NCI-H774 (cell line): ENCODE measurements at regions not wholly inside any gene's neighbourhood (a gene's known extent, or its start where the extent isn't known, plus 50 kb on each side); places are given as distances from the start of the nearest gene placed in this dataset.
"Not testable (repeated sequence)": the region's sequence is repeated elsewhere in the genome, so short reads cannot be mapped to it uniquely, and the experiment has no call there.

Experiments
- DNase-seq: peaks from one replicate; lab custom pipeline; 2025; lab: John Stamatoyannopoulos, UW

DNA sequence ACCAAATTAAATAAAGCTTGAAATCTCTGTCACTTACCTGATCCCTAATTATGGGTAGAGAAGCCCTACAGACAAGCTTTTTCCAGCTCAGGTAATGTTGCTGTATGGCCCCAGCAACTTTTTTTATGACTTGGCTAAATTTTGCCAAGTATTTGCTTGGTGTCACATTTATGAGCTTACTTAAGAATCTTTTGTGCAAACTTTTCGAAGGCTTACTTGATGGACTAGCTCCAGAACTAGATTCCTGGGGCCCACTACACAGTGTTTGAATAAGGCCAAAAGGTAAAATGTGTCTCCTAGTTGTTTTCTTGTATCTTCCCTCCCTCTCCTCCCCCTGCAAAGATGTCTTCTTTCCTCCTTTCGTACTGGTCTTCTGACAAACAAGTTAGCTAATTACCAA lies 257.9 kb downstream of the OSR1 start:
- no peak for DNase-seq

DNA sequence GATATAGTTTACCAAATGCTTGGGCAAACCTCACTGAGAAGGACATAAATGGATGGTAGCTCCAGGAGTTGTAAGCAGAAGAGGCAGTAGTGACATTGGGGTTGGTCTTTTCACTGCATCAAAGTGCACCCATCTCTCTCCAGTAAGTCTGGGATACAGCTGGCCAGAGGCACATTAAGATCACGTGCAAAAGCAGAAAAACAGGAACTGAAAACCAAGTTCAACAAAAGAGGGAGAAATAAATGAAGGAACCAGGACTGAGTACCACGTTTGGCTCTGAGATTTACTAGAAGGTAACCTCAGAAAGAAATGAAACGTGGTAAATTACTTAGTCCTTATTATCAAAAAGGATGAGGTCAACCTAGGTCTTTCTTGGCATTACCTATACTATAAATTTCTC lies 259.2 kb downstream of the OSR1 start:
- no peak for DNase-seq

DNA sequence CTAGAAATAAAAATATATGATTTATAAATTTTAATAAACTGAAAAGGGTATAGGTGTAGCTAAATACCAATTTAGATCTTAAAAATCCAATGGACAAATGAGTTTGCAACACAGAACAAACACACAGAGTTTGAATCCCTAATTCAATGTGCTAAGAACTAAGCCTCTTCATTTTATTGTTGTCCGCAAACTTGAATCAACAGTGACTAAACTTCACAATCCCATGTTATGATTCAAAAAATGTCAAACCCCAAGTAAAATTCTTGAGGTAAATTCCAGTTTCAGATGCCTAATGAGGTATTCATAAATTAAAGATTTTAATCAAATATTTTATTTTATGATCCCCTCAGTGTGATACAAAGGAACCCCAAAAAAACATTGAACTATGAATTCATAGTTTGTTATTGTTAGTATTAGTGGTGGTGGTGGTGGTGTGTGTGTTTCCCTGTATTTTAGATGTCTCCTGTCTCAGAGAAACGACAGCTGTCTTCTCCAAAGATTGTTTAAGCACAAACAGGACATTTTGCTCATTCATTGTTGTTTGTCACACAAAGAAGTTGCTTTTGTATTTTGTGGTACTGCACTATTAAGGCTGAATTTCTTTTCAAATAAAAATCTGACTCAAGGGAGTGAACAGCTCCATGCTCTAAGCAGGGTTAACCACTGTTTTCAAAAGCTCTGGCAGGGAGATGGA lies 259.8 kb downstream of the OSR1 start:
- DNase-seq: no peak

DNA sequence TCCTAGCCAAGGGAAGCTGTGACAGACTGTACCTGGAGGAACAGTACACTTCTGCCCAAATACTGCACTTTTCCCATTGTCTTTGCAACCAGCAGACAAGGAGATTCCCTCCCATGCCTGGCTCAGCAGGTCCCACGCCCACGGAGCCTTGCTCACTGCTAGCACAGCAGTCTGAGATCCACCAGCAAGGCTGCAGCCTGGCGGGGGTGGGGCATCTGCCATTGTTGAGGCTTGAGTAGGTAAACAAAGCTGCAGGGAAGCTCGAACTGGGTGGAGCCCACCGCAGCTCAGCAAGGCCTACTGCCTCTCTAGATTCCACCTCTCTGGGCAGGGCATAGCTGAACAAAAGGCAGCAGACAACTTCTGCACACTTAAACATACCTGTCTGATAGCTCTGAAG lies 268.9 kb downstream of the OSR1 start:
- DNase-seq: not testable (repeated sequence)

DNA sequence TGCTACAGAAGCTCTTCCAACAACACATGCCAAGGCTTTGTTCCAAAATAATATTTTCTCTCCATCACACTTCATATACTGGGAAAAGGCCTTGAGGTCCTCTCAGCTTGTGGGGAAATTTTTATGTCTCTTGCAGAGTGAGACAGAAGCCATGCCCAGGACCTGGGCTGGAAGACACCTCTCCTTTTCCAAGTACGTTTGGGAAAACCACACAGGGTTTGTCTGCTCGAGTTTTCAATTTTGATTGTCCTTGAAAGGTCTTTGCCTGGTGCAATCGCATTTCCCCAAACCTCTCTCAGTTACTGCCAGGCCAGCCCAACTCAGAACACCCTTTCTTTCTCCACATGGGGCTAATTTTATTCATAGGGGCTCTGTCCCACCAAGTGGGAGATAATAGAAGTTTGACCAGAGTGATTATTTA lies 272.2 kb downstream of the OSR1 start:
- DNase-seq: no peak

DNA sequence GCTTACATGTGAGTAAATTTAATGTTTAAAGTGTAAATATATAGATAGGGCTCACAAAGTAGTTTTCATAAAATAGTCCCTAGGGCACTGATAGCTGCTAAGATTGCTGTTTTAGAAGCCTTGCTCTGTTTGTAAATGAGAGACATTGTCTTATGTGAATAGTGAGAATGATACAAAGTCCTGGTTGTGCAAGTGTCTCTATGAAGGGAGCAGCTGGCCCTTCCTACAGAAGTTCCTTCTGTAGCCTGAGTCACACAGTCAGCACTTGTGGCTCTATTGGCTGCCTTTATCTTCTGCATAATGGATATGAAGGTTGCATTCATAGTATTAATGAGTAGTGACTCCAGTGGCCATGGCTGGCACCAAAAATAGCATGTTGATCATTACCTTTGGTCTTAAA lies 279.7 kb downstream of the OSR1 start:
- DNase-seq: no peak

DNA sequence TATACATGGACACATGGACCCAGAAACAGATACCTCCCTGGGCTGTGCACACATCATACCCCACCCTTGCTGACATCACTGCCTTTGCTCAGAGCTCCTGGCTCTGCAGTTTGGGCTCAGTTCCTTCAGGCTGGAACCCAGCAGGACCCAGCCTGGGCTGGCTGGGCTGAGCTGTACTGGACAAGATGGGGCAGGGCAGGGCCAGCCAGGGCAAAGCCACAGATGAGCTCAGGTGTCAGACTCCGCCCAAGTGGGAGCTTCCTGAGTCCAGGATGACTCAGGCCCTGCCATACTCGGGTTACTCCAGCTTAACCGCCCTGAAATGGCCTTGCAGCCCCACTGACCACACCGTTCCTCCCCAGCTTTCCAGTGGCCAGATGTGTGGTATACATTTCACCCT lies 284.9 kb downstream of the OSR1 start:
- DNase-seq: no peak

DNA sequence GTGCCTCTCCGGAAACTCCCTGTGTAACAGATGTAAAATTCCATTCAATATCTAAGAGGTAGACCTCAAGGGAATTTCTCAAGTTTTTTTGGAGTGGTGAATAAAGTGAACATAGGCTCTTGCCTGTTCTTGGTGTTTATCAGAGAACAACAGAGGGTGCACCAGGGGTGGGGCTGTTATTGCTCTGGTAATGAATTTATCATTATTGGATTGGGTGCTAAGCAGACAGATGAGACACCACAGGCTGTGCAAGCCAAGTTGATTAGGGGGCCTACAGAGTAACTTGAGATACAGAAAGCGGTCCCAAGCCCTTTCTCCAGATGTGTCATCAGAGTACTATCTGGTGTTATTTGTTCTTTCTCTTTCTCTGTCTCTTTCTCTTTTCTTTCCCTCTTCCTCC lies 286.3 kb downstream of the OSR1 start:
- DNase-seq: no peak

DNA sequence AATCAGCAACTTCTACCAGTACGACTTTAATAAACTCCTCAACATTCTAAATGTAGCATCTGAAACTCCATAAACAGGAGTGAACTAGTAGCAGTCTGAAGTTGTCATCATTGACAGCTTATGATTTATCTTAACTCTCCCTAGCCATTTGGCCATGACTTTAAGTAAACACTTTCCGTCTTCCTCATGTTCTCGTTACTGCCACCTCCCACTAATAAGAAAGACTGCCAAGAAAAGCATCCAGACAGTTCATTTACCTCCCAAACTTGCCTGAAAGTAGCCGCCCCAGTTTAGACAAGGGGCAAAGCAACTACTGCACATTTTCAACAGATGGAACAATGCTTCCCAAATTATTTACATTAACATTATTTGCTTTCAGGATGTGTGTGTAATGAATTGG lies 287.5 kb downstream of the OSR1 start:
- DNase-seq: no peak

DNA sequence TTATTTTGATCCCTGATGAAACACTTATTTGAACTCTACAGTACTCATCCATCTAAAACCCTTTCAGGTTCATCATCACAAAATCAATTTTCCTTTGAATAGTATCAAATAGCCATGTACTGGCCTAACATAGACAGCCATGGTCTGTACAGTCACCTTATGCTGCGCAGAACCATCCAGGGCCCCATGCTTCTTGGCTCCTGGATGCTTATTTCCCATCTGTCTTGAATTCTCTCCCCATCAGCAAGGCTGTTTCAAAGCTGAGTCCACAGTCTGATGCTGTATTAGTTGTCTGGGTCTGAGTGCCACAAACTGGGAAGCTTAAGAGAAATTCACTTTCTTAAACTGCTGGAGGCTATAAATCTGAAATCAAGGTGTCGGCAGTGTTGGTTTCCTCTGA lies 290.2 kb downstream of the OSR1 start:
- DNase-seq: no peak

DNA sequence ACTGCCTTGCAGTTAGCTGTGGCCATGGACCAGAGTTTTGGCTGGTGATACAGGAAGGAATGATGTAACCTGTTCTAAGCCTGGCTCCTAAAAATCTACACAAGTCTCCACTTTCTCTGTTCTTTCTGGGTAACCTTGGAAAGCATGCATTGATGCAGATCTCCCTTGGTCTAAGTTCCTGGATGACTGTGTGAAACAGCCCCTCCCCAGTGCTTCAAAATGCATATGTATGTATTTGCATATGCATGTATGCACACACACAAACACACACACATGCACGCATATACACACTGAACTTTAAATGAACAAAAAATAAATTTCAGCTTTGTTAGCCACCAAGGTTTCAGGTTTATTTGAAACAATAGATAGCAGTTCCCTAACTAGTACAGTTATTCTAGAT lies 296.1 kb downstream of the OSR1 start:
- DNase-seq: no peak

DNA sequence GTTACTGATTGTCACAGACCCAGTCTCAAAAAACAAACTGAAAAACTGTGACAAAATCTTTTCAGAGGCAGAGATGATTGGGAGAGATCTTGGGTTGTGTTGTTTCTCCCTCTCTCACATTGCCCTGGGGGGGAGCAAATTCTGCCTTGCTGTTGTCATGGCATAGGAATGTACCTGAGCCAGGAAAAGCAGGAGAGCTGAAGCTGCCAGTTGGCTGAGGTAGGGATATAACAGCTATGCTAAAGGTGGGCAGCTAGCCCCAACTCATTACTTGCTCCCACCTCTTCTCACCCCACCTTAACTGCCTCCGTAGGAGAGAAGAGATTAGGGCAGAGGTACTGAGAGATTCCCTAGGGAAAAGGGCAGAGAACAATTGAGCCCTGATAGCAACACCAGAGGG lies 299.3 kb downstream of the OSR1 start:
- DNase-seq: no peak

DNA sequence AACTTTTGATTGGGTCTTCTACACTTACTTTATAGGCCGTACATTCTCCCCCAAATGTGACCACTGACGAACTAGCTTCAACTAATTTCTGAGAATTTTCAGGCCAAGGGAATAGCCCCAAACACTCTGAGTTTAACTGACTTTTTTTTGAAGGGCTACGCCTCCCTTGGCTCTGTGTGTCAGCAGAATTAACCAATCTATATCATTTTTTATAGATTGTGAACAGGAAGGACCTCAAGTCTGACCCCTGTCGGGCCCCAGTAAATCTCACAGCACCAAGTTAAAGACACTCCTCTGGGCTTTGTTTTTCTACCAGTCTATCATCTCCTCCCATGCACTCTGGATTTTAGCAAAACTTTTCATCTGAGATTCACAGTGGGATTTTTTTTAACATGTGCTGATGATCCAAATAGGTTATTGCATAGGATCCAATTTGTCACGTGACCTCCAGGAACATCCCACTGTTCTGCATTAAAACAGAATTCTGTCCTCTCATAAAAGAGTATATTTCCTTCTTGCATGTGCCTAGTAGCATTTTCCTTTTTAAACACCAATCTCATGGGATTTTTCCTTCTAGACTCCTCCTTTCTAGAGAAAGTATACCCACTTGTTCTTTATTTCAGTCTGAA lies 307.1 kb downstream of the OSR1 start:
- no peak for DNase-seq

DNA sequence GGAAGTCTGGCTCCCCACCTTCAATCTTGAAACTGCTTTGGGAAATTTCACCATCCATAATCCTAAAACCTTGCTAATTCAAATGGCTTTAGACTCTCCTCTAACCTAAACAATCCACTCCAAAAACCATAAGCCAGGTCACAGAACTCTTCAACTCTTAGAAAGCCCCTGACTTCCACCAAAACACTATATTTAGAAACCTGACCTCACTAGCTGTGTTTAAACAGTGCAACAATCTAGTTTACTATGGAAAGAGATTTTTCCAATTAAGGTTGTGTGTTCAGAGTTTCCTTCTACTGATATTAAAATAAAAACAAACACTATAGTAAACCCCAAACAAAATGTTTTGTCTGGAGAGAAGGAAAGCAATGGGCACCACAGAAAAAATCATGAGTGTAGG lies 308.1 kb downstream of the OSR1 start:
- DNase-seq: no peak

DNA sequence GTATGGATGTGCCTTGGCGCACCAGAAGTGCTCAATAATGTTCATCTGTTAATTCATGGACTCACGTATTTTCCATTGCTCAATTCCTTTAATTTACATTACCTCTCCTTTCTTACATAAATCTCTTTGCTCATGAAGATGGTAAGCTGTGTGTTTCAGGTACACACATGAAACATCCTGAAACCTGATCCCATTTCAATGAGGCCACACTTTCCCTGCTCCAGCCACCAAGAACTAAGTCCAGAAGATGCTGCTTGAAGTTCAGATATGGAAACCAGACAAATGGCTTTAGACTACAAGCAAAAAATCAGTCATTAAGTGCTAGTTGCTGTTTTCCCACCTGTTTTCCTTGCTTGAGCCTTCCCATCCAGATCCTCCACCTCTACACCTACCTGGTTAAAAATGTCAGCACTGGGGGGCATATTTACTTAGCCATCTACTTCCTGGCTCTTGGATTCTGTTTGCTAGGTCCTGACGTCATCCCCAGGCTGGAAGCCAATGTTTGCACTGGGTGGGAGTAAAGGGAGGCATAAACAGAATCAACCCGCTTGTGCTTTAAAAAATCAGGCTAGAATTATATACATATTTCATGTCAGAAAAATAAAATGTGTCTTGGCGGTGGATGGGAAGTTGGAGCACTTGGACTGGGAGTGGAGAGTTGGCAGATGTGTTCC lies 309.7 kb downstream of the OSR1 start:
- DNase-seq: peak; percentile 49

DNA sequence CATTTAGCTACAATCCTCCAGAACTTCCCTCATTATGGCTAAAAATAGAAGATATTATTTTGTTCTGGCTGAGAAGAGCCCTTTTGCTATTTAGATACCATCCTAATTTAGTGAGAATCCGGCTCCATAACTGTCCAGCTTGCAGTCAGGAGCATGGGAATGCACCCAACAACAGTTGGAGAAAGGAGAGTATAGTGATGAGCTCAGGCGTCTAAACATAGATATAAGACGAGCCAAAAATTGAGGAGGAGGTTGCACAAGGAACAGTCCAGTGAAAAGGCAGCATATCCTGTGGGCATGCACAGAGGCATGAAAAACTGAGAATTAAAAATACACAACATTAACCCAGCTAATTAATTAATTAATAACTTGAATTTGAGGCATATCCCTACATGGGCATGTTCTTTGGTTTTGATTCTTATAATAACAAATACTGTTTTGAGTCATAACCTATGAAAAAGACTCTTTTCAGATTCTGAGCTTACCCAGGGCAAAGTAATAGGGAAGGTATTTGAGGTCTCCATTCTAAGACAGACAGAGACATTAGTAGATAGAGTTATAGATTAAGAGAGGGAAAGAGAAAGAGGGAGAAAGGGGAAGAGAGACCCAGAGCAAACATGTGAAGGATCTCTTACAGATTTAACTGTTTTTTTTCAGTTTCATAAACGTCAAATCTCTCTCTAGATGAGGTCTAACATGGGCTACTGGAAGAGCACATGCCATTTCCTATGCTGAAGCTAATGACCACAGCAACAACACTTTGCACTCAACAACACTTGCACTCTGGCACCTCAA lies 311.2 kb downstream of the OSR1 start:
- no peak for DNase-seq

DNA sequence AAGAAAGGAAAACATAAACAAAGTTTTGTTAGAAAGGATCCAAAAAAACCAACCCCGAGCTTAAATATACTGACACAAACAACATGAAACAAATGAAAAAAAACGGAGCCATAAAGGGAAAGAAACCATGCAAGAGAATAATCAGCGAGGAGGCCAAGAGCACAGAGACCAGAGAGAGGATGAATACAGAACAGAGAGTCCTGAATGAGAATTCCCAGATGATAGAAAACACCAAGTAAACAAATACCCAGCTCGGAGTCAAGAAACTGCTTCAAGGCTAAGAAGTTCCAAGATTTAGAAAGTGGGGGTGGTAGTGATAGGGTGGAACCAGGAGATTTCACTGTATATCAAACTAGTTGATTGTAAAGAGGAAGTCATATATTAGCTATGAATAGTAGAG lies 313.3 kb downstream of the OSR1 start:
- no peak for DNase-seq

DNA sequence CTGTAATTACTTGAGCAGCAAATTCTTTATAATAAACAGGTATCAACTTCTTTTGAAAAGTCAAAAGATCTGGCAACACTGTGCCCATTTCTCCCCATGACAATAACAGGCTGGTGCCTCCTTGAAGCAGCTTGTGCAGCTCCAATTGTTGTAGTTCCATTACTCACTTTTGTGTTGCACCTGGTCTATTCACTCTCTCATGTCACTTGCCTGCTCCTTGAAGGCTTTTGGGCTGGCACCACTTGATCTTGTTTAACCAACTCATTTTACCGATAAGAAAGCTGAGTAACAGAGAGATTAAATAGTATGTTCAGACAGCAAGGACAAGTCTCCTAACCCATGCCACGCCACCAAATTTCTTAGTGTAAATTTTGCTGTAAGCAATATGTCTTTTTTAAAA lies 314.5 kb downstream of the OSR1 start:
- DNase-seq: no peak

DNA sequence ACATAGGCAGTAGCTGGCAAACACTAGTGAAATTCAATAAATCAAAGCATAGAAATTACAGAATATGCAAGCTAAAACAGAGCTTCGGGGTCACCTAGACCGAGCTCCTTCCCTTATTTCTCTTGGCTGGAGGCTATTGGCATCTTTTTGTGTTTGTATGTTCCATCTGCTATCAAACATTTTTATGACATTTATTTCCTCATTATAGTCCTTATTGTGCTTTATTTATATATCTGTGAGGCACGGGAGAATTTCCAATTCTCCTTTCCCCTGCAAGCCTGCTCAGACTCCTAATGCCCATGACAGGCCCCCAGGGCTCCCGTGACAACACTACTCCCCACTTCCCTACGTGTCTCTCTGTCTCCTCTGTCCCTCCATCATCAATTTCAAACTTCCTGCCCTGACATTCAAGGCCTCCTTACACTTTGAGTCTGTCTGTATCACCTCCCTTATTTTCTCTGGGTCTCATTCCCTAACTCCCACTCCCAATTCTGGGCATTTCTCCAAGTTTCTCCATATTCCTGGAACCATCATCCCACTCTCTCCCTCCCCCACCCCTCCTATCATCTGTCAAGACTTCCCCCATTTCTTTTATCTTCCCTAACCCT lies 316.9 kb downstream of the OSR1 start:
- DNase-seq: no peak

DNA sequence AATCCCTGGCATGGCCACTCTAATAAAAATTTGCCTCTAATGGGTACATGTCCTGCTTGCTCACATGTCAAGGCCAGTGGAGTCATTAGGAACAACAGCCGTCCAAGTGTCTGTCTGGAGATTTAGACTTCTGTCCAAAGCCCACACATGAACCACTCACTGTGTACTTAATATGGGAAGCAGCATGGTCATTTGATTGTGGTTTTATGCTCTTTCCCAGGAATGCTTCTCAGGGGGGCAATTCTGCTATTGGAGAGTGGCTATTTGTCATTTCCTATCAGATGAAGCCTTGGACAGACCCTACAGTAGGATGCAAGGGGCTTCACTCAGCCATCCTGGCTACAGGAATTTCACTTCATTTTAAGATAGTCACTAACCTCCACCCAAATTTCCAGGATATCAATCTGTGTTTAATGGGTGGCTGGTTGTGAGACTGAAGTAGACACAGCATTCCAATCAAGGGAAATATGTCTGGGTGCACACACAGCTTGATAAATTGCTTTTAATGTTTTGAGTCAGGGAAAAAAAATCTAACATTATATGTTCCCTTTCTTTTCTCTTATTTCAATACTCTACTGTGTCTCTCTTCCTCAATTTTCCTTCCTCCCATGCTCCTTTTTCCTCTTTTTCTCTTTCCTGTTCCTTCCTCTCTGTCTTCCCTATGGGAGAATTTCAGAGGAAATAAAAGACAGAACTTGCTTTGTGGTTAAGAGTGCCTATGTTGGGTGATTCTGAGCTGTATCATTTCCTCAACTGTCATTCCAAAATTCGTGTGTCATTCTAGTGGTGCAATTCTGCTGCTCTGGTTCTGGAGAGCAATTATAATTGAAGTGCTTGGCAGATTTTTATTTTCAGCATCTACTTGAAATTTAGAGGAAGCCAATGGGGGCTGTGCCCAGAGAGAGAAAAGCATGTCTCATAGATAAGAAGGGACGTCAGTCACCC lies 320.1 kb downstream of the OSR1 start:
- no peak for DNase-seq

DNA sequence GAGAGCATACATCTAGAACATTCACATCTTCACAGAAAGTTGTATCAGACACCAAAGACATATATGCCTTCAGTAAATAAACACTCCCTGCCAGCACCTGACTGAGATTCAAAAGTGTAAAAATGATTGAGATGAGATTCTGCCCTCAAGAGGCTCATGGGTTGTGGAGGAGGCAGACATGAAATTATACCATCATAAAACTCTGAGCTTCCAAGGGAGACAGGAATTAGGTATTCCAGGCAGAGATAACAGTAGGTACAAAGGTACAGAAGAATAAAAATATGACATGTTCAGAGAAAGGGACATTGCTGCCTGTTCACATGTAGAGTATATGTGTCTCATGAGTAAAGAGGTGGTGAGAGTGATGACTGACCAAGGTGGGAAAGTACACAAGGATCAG lies 322.3 kb downstream of the OSR1 start:
- no peak for DNase-seq
